Endothelial cell of umbilical vein (primary cell): ENCODE measurements at regions not wholly inside any gene's neighbourhood (a gene's known extent, or its start where the extent isn't known, plus 50 kb on each side); places are given as distances from the start of the nearest gene placed in this dataset.

ENCODE experiments used
- BruUV-seq: library from RNA; stranded (reverse); fragments of 400-500 nt; replicated peaks from 2 replicates; lab custom pipeline; 2021; lab: Mats Ljungman, UMichigan
- CTCF ChIA-PET: fragments of 300-600, 350-600 bp; sonication (Branson Sonifier 250); formaldehyde crosslinking; loops from one replicate; lab custom pipeline; 2021; ENCODE audit warnings: antibody characterized with exemption, inconsistent platforms; lab: Charles Lee
- POLR2A ChIA-PET: fragments of 300-600, 350-600 bp; sonication (Branson Sonifier 250); formaldehyde crosslinking; loops from one replicate; lab custom pipeline; 2021; ENCODE audit warnings: antibody characterized with exemption, inconsistent platforms; lab: Charles Lee
- DNase-seq: peaks from one replicate; pipeline ENCODE4 v3.0.0-alpha.2; 2011; ENCODE audit warnings: low read depth, low spot score
- FAIRE-seq: peaks from 2 replicates; lab custom pipeline; 2011; peaks lifted over from hg19 to GRCh38; lab: Jason Lieb, UNC
- H2AFZ ChIP-seq: 2 replicates; pipeline ENCODE4 v1.6.0; 2012; ENCODE audit warnings: low read depth, low read length, control low read depth, inconsistent platforms
- H3K27ac ChIP-seq: 2 replicates; pipeline ENCODE4 v1.5.1; 2011; ENCODE audit warnings: low read depth, mild to moderate bottlenecking, control low read depth, low read length, moderate library complexity; ENCODE audit not compliant: insufficient read depth
- H3K27me3 ChIP-seq, 2 experiments: 2 replicates each; pipeline versions ENCODE4 v1.6.0 to v1.6.1; 2011; ENCODE audit warnings: low read length in 2 of 2, mixed read lengths in 1 of 2; ENCODE audit not compliant: control insufficient read depth in 2 of 2, insufficient read depth in 2 of 2
- H3K36me3 ChIP-seq, 2 experiments: 2 replicates in 1 of 2; 3 replicates in 1 of 2; pipeline ENCODE4 v1.5.1; 2011; ENCODE audit warnings: low read length in 2 of 2, mild to moderate bottlenecking in 1 of 2, moderate library complexity in 1 of 2; ENCODE audit not compliant: control insufficient read depth in 2 of 2, insufficient read depth in 2 of 2; ENCODE audit errors: extremely low read depth in 1 of 2
- H3K4me1 ChIP-seq: 3 replicates; pipeline ENCODE4 v1.5.1; 2011; ENCODE audit warnings: mild to moderate bottlenecking, low read length; ENCODE audit not compliant: control insufficient read depth, insufficient read depth; ENCODE audit errors: extremely low read depth
- H3K4me2 ChIP-seq: 2 replicates; pipeline ENCODE4 v1.6.1; 2011; ENCODE audit warnings: low read length, control low read depth, mixed read lengths; ENCODE audit not compliant: insufficient read depth
- H3K4me3 ChIP-seq, 3 experiments: fragments of 200-600 bp in 1 of 3; sonication (generic), shearing (Covaris generic) in 1 of 3; replicated peaks in 1 of 3; 2 replicates each; pipeline ENCODE4 v1.5.1; 2011 to 2016; ENCODE audit warnings: control low read depth in 3 of 3, low read length in 3 of 3, mild to moderate bottlenecking in 2 of 3, inconsistent platforms in 1 of 3, low read depth in 1 of 3, moderate library complexity in 1 of 3; ENCODE audit not compliant: insufficient read depth in 1 of 3
- H3K79me2 ChIP-seq: 2 replicates; pipeline ENCODE4 v1.6.0; 2012; ENCODE audit warnings: low read length, inconsistent platforms; ENCODE audit not compliant: control insufficient read depth, insufficient read depth
- H3K9ac ChIP-seq: replicated peaks from 2 replicates; pipeline ENCODE3; 2011; ENCODE audit warnings: low read length, control low read depth; ENCODE audit not compliant: insufficient read depth; ENCODE audit errors: extremely low read depth
- H3K9me1 ChIP-seq: replicated peaks from 3 replicates; pipeline ENCODE4 v1.6.0; 2011; ENCODE audit warnings: mild to moderate bottlenecking, low read length; ENCODE audit not compliant: control insufficient read depth, insufficient read depth; ENCODE audit errors: extremely low read depth
- H3K9me3 ChIP-seq: replicated peaks from 2 replicates; pipeline ENCODE4 v1.5.1; 2012; ENCODE audit warnings: low read length, inconsistent platforms; ENCODE audit not compliant: control insufficient read depth, insufficient read depth
- H4K20me1 ChIP-seq: replicated peaks from 2 replicates; pipeline ENCODE3; 2011; ENCODE audit warnings: mild to moderate bottlenecking, low read length; ENCODE audit not compliant: control insufficient read depth, insufficient read depth; ENCODE audit errors: extremely low read depth
- EZH2 ChIP-seq: IDR thresholded peaks from 2 replicates; pipeline ENCODE4 v1.6.1; 2012; ENCODE audit warnings: borderline replicate concordance, low read depth, mild to moderate bottlenecking, moderate library complexity, low read length, inconsistent platforms; ENCODE audit not compliant: severe bottlenecking
- FOS ChIP-seq: IDR thresholded peaks from 2 replicates; pipeline ENCODE4 v1.6.1; 2011; ENCODE audit warnings: mild to moderate bottlenecking, low read length, moderate library complexity, borderline replicate concordance; ENCODE audit not compliant: insufficient read depth
- GATA2 ChIP-seq: IDR thresholded peaks from 2 replicates; pipeline ENCODE4 v1.7.0; 2011; ENCODE audit warnings: low read depth, mild to moderate bottlenecking, moderate library complexity, mixed read lengths, low read length; ENCODE audit not compliant: insufficient read length, insufficient read depth
- JUN ChIP-seq: IDR thresholded peaks from 2 replicates; pipeline ENCODE4 v1.6.1; 2011; ENCODE audit warnings: borderline replicate concordance, low read depth; ENCODE audit not compliant: insufficient read length, insufficient read depth
- MYC ChIP-seq: IDR thresholded peaks from one replicate; pipeline ENCODE4 v1.6.1; 2011; ENCODE audit warnings: mild to moderate bottlenecking, low read depth, low read length
- POLR2A ChIP-seq: IDR thresholded peaks from 2 replicates; pipeline ENCODE4 v1.6.1; 2012; ENCODE audit warnings: low read depth, mild to moderate bottlenecking, control low read depth, low read length
- POLR2AphosphoS5 ChIP-seq: IDR thresholded peaks from 2 replicates; pipeline ENCODE4 v1.6.1; 2012; ENCODE audit warnings: low read depth, mild to moderate bottlenecking, control low read depth, low read length, moderate library complexity; ENCODE audit not compliant: insufficient read depth
- dilution Hi-C: fragments of 300-500 bp; cut with MboI; formaldehyde crosslinking; loops from one replicate; pipeline ENCODE4 v1.15.0; 2019; ENCODE audit warnings: low sequenced_read_pairs; ENCODE audit not compliant: extremely low pct_ligation_motif_present
- intact Hi-C: fragments of 100-400 bp; cut with micrococcal nuclease; formaldehyde crosslinking; loops from one replicate; pipeline ENCODE4 v1.10.0; 2022
- TF ChIP-seq, protein P1 (sequence below), 2 donors: IDR thresholded peaks; 1 replicate in 1 of 2; 2 replicates in 1 of 2; pipeline ENCODE4 v1.5.1; 2011; ENCODE audit warnings: low read length in 2 of 2, mild to moderate bottlenecking in 2 of 2, moderate library complexity in 2 of 2, control low read depth in 1 of 2, inconsistent platforms in 1 of 2, low read depth in 1 of 2; ENCODE audit not compliant: insufficient read depth in 1 of 2; ENCODE audit errors: extremely low read depth in 1 of 2
- TF ChIP-seq, protein P2 (sequence below): IDR thresholded peaks from 2 replicates; pipeline ENCODE4 v1.6.1; 2011; ENCODE audit not compliant: insufficient read depth, insufficient read length

DNA sequence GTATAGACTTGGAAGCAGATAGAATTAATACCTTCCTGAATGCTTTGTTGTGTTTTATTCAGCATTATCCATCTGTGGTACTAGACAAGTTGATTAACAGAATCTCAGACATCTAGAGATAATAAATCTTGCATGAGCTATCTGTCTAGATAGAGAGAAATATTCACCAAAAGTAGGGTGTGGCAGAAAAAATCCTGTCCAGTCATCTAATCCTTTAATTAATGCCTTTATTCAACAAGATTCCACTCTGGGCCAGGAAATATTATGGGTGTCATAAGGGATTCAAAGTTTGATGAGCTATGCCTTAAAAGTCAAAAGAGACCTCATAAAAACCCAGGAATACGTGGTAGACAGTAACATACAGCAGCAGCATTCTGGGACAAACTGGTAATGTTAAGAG lies 601.2 kb downstream of the LMO4 start:
- Histone ChIP-seq H3K4me2 (no peak overlapping the region), H3K4me3 (no peak overlapping the region), H3K9me3 (no peaks in the 10 kb centered on the region), H3K79me2 (no peaks in the 10 kb centered on the region), H4K20me1 (no peaks in the 10 kb centered on the region), H2AFZ (no peak overlapping the region), H3K27ac (no peak overlapping the region), H3K36me3 (no peaks in the 10 kb centered on the region), H3K9ac (no peak overlapping the region), H3K9me1 (no peaks in the 10 kb centered on the region), H3K27me3 (no peaks in the 10 kb centered on the region), H3K4me1 (no peaks in the 10 kb centered on the region)
- CTCF ChIA-PET = interaction anchor here (1.0 kb wide), 1 partner anchor 24 kb away, joined by 3 read pairs; no protein-coding TSS in a partner anchor
- POLR2A ChIA-PET = no interaction called here
- FAIRE-seq = no peak
- dilution Hi-C loops = no loop called here
- no TSS peak for BruUV-seq
- TF ChIP-seq GATA2 (no peak), EZH2 (no peak), MYC (no peak), FOS (no peak), POLR2AphosphoS5 (no peak), JUN (no peak), POLR2A (no peak)
- TF ChIP-seq, protein P1, sequence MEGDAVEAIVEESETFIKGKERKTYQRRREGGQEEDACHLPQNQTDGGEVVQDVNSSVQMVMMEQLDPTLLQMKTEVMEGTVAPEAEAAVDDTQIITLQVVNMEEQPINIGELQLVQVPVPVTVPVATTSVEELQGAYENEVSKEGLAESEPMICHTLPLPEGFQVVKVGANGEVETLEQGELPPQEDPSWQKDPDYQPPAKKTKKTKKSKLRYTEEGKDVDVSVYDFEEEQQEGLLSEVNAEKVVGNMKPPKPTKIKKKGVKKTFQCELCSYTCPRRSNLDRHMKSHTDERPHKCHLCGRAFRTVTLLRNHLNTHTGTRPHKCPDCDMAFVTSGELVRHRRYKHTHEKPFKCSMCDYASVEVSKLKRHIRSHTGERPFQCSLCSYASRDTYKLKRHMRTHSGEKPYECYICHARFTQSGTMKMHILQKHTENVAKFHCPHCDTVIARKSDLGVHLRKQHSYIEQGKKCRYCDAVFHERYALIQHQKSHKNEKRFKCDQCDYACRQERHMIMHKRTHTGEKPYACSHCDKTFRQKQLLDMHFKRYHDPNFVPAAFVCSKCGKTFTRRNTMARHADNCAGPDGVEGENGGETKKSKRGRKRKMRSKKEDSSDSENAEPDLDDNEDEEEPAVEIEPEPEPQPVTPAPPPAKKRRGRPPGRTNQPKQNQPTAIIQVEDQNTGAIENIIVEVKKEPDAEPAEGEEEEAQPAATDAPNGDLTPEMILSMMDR (IDR thresholded peaks at IDR 0.05; ENCODE audit: extremely low read depth in 1 of 2, insufficient read depth in 1 of 2, low read depth in 1 of 2, low read length in 2 of 2) = no peak
- TF ChIP-seq, protein P2, sequence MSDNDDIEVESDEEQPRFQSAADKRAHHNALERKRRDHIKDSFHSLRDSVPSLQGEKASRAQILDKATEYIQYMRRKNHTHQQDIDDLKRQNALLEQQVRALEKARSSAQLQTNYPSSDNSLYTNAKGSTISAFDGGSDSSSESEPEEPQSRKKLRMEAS = no peak
- DNase-seq = no peak
- intact Hi-C loops = no loop called here
